Activated naive CD4-positive, alpha-beta T cell treated with anti-CD3 and anti-CD28 coated beads for 36 hours (primary cell): ENCODE measurements at regions not wholly inside any gene's neighbourhood (a gene's known extent, or its start where the extent isn't known, plus 50 kb on each side); places are given as distances from the start of the nearest gene placed in this dataset.

Experiments used
- CTCF ChIA-PET: fragments of 350-600 bp; sonication (Branson Sonifier 250); formaldehyde crosslinking; loops from one replicate; lab custom pipeline; 2021; ENCODE audit warnings: antibody characterized with exemption; lab: Charles Lee
- DNase-seq: peaks from one replicate; pipeline ENCODE4 v3.0.0-alpha.2; 2020
- H3K27ac Mint-ChIP-seq: one replicate; pipeline ENCODE4 v1.8.0; 2021; ENCODE audit warnings: mild to moderate bottlenecking, mixed read lengths
- H3K27me3 Mint-ChIP-seq: one replicate; pipeline ENCODE4 v1.8.0; 2021; ENCODE audit warnings: low read depth, mixed read lengths
- H3K36me3 Mint-ChIP-seq: one replicate; pipeline ENCODE4 v1.8.0; 2021; ENCODE audit warnings: low read depth, mixed read lengths
- H3K4me1 Mint-ChIP-seq: one replicate; pipeline ENCODE4 v1.8.0; 2021; ENCODE audit warnings: low read depth, mixed read lengths
- H3K4me3 Mint-ChIP-seq: one replicate; pipeline ENCODE4 v1.8.0; 2021; ENCODE audit warnings: mild to moderate bottlenecking, moderate library complexity, mixed read lengths
- H3K9me3 Mint-ChIP-seq: one replicate; pipeline ENCODE4 v1.8.0; 2021; ENCODE audit warnings: mixed read lengths
- intact Hi-C: fragments of 100-400 bp; cut with micrococcal nuclease; formaldehyde crosslinking; loops from one replicate; pipeline ENCODE4 v1.15.1; 2023

DNA sequence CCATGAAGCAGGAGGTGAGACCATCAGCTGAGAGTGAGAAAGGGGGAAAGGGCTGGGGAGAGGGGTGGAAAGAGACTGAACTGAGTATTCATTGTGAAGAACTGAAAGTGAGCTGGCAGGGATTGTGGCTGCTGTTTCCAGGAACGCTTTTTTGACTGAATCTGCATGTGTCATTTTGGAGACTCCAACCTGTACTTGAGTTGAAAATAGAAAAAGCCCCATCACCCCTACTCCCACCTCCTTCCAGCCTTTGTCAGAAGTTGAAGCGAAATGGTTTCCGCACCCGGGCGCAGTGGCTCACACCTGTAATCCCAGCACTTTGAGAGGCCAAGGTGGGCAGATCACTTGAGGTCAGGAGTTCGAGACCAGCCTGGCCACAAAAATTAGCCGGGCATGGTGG is 128.0 kb upstream of the GPR12 start:
- CTCF ChIA-PET: no interaction called here
- no peaks in the 10 kb centered on the region for H3K9me3 Mint-ChIP-seq

GRCh38 chr13:26887594-26887993 is 127.0 kb upstream of the GPR12 start:
- Mint-ChIP-seq H3K9me3 (no peaks in the 10 kb centered on the region), H3K4me1 (no peaks in the 10 kb centered on the region), H3K27ac (no peak overlapping the region), H3K36me3 (no peaks in the 10 kb centered on the region), H3K4me3 (no peak overlapping the region), H3K27me3 (peaks cover 10% of the 10 kb centered on the region)
- DNase-seq: no peak
- CTCF ChIA-PET: interaction anchor here (0.9 to 1.1 kb wide), 2 partner anchors 15 to 43 kb away, joined by 3 to 6 read pairs; no protein-coding TSS in a partner anchor
- intact Hi-C loops: no loop called here

More for the DNA sequence above, 128.0 kb upstream of the GPR12 start:
- H3K27ac Mint-ChIP-seq: no peak overlapping the region
- no peak overlapping the region for H3K4me3 Mint-ChIP-seq
- H3K4me1 Mint-ChIP-seq: no peaks in the 10 kb centered on the region
- DNase-seq: no peak
- intact Hi-C loops: no loop called here
- peaks cover 10% of the 10 kb centered on the region for H3K27me3 Mint-ChIP-seq
- H3K36me3 Mint-ChIP-seq: no peaks in the 10 kb centered on the region

GRCh38 chr13:26883613-26884257 is 123.1 kb upstream of the GPR12 start:
- Mint-ChIP-seq H3K36me3 (no peaks in the 10 kb centered on the region), H3K4me3 (no peak overlapping the region), H3K27ac (no peak overlapping the region), H3K27me3 (peaks cover 14% of the 10 kb centered on the region), H3K9me3 (no peaks in the 10 kb centered on the region), H3K4me1 (no peaks in the 10 kb centered on the region)
- intact Hi-C loops: no loop called here
- CTCF ChIA-PET: interaction anchor here (0.9 kb wide), 1 partner anchor 11 kb away, joined by 4 read pairs; no protein-coding TSS in a partner anchor
- no peak for DNase-seq

DNA sequence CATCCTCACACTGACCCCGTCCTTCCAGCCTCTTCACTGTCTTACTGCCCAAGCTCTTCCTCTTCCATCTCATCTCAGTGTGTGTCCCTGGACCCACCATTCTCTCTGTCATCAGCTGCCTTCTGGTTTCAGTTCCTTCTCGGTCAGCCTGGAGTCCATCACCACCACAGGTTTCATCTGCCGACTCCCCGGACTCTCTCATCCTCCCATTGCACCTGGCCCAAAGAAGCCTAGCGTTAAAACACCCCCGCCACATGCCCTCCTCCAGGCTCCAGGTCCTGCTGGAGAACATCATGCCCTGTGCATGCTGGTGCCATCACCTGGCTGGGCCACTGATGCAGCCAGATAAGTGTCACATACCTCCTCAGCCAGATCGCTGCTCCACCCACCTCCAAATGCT is 122.1 kb upstream of the GPR12 start:
- H3K4me1 Mint-ChIP-seq: no peaks in the 10 kb centered on the region
- no peaks in the 10 kb centered on the region for H3K36me3 Mint-ChIP-seq
- intact Hi-C loops: no loop called here
- no peak overlapping the region for H3K27ac Mint-ChIP-seq
- peaks cover 20% of the 10 kb centered on the region for H3K27me3 Mint-ChIP-seq
- H3K4me3 Mint-ChIP-seq: no peak overlapping the region
- peaks cover 3% of the 10 kb centered on the region for H3K9me3 Mint-ChIP-seq
- DNase-seq: no peak
- CTCF ChIA-PET: no interaction called here

DNA sequence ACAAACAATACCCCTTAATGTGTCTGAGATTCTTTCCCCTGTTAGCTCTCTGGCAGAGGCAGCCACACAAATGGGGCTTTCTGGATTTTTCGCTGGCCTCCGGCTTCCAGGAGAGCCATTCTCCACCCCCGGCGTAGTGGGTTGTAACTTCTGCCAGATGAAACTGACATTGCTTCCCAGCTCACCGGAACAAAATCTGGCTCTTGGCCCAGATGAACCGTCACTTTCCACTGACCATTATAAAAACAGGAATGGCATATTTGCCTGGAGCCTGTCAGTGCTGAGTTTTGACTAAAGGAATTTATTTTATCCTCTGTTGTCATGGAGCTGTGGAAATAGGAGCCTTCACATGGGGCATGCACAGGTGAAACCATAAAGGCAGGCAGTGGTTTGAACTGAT is 120.6 kb upstream of the GPR12 start:
- CTCF ChIA-PET: interaction anchor here (1.2 kb wide), 1 partner anchor 8 kb away, joined by 3 read pairs; no protein-coding TSS in a partner anchor
- H3K9me3 Mint-ChIP-seq: peaks cover 10% of the 10 kb centered on the region

GRCh38 chr13:26880735-26881134 is 120.1 kb upstream of the GPR12 start:
- Mint-ChIP-seq H3K9me3 (peaks cover 10% of the 10 kb centered on the region), H3K27me3 (peaks cover 17% of the 10 kb centered on the region), H3K36me3 (no peaks in the 10 kb centered on the region), H3K4me3 (no peak overlapping the region), H3K4me1 (no peaks in the 10 kb centered on the region), H3K27ac (no peak overlapping the region)
- CTCF ChIA-PET: interaction anchor here (1.2 kb wide), 1 partner anchor 8 kb away, joined by 3 read pairs; no protein-coding TSS in a partner anchor
- DNase-seq: no peak
- intact Hi-C loops: no loop called here

More for the DNA sequence above, 120.6 kb upstream of the GPR12 start:
- DNase-seq: no peak
- Mint-ChIP-seq H3K4me3 (no peak overlapping the region), H3K4me1 (no peaks in the 10 kb centered on the region), H3K36me3 (no peaks in the 10 kb centered on the region), H3K27me3 (peaks cover 18% of the 10 kb centered on the region), H3K27ac (no peak overlapping the region)
- intact Hi-C loops: no loop called here

- intact Hi-C loops: no loop called here
- CTCF ChIA-PET: no interaction called here
- Mint-ChIP-seq H3K36me3 (no peaks in the 10 kb centered on the region), H3K4me3 (no peak overlapping the region), H3K27ac (no peak overlapping the region), H3K4me1 (no peaks in the 10 kb centered on the region), H3K27me3 (peaks cover 10% of the 10 kb centered on the region), H3K9me3 (peaks cover 13% of the 10 kb centered on the region)
- DNase-seq: no peak
These were observed 117.9 kb upstream of the GPR12 start for GRCh38 chr13:26878438-26878837.

GRCh38 chr13:26873386-26873698 is 112.8 kb upstream of the GPR12 start:
- CTCF ChIA-PET: interaction anchor here (0.6 to 4.0 kb wide), 18 partner anchors 7 to 572 kb away, joined by 3 to 19 read pairs (median 4); no protein-coding TSS in a partner anchor
- no peaks in the 10 kb centered on the region for H3K36me3 Mint-ChIP-seq

GRCh38 chr13:26872525-26873385 is 112.2 kb upstream of the GPR12 start:
- Mint-ChIP-seq H3K27me3 (peaks cover 5% of the 10 kb centered on the region), H3K9me3 (peaks cover 10% of the 10 kb centered on the region), H3K4me1 (no peaks in the 10 kb centered on the region), H3K27ac (no peak overlapping the region), H3K36me3 (no peaks in the 10 kb centered on the region), H3K4me3 (no peak overlapping the region)
- peak; percentile 74 for DNase-seq
- CTCF ChIA-PET: interaction anchor here (0.6 to 4.0 kb wide), 19 partner anchors 8 to 731 kb away, joined by 3 to 19 read pairs (median 3); no protein-coding TSS in a partner anchor
- intact Hi-C loops: loop anchor here (1.0 to 5.0 kb wide), 2 partner anchors 165 to 690 kb away; no protein-coding TSS in a partner anchor

More at GRCh38 chr13:26873386-26873698, 112.8 kb upstream of the GPR12 start:
- H3K4me3 Mint-ChIP-seq: no peak overlapping the region
- peaks cover 10% of the 10 kb centered on the region for H3K27me3 Mint-ChIP-seq
- DNase-seq: no peak
- H3K27ac Mint-ChIP-seq: no peak overlapping the region
- intact Hi-C loops: loop anchor here (1.0 to 5.0 kb wide), 2 partner anchors 166 to 691 kb away; no protein-coding TSS in a partner anchor
- peaks cover 13% of the 10 kb centered on the region for H3K9me3 Mint-ChIP-seq
- H3K4me1 Mint-ChIP-seq: no peaks in the 10 kb centered on the region

DNA sequence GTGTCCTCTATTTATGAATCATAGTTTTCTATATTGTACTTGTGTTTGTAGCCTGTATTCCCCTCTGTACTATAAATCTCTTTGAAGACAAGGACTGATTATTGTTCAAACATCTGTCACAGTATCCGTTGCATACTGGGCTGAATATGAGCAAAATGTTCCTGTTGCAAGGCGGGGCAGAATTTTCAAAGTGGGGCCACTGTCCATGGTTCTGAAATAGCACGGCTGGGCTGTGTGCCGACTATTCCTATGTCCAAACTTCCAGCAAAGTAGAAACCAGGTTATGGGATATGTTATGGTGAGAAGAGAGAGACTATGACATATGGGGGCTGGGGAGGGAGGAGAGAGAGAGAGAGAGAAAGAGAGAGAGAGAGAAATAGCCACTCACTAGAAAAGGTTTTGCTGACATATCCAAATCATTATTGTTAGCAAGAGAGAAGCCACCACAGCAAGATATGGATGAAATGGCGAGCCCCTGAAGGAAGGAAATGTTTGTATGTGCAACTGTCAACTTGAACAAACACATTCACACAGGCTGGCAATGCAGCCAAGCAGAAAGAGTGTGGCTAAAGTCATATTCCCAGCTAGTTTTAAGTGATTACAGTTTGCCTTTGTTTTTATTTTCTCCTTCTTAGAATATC is 107.0 kb upstream of the GPR12 start:
- H3K4me1 Mint-ChIP-seq: no peaks in the 10 kb centered on the region
- intact Hi-C loops: loop anchor here (5.0 kb wide), 1 partner anchor 340 kb away; no protein-coding TSS in a partner anchor
- no peaks in the 10 kb centered on the region for H3K36me3 Mint-ChIP-seq
- H3K27ac Mint-ChIP-seq: no peak overlapping the region
- H3K9me3 Mint-ChIP-seq: no peaks in the 10 kb centered on the region
- peak; percentile 52 for DNase-seq
- H3K27me3 Mint-ChIP-seq: peaks cover 3% of the 10 kb centered on the region
- CTCF ChIA-PET: interaction anchor here (0.6 kb wide), 1 partner anchor 94 kb away, joined by 3 read pairs; no protein-coding TSS in a partner anchor
- no peak overlapping the region for H3K4me3 Mint-ChIP-seq

- H3K36me3 Mint-ChIP-seq: no peaks in the 10 kb centered on the region
- intact Hi-C loops: no loop called here
- CTCF ChIA-PET: interaction anchor here (1.8 kb wide), 1 partner anchor 8 kb away, joined by 6 read pairs; no protein-coding TSS in a partner anchor
These were observed 104.0 kb upstream of the GPR12 start for GRCh38 chr13:26864576-26864975.

GRCh38 chr13:26861941-26862340 is 101.4 kb upstream of the GPR12 start:
- Mint-ChIP-seq H3K36me3 (no peaks in the 10 kb centered on the region), H3K9me3 (no peaks in the 10 kb centered on the region), H3K27me3 (peaks cover 23% of the 10 kb centered on the region), H3K4me1 (no peaks in the 10 kb centered on the region), H3K27ac (no peak overlapping the region), H3K4me3 (no peak overlapping the region)
- DNase-seq: no peak
- CTCF ChIA-PET: interaction anchor here (3.0 kb wide), 1 partner anchor 10 kb away, joined by 12 read pairs; no protein-coding TSS in a partner anchor
- intact Hi-C loops: no loop called here

More at GRCh38 chr13:26864576-26864975, 104.0 kb upstream of the GPR12 start:
- Mint-ChIP-seq H3K9me3 (no peaks in the 10 kb centered on the region), H3K4me1 (no peaks in the 10 kb centered on the region), H3K27ac (no peak overlapping the region), H3K4me3 (no peak overlapping the region), H3K27me3 (peaks cover 16% of the 10 kb centered on the region)
- DNase-seq: no peak
